NCI-H2029 treated with DMSO at 0.1 percent for 48 hours (cell line): ENCODE measurements at regions not wholly inside any gene's neighbourhood (a gene's known extent, or its start where the extent isn't known, plus 50 kb on each side); places are given as distances from the start of the nearest gene placed in this dataset.

Experiments used
- DNase-seq: peaks from one replicate; lab custom pipeline; 2025; lab: John Stamatoyannopoulos, UW

GRCh38 chr10:91036807-91037411 lies 116.0 kb upstream of the ANKRD1 start:
- DNase-seq: no peak

GRCh38 chr10:91038971-91039370 lies 118.1 kb upstream of the ANKRD1 start:
- DNase-seq: no peak

- DNase-seq: no peak
Measured at GRCh38 chr10:91040343-91040742, 119.5 kb upstream of the ANKRD1 start.

- DNase-seq: no peak
Measured at GRCh38 chr10:91042069-91042468, 121.2 kb upstream of the ANKRD1 start.

GRCh38 chr10:91043173-91043910 lies 122.5 kb upstream of the ANKRD1 start:
- DNase-seq: no peak

GRCh38 chr10:91046869-91047268 lies 126.0 kb upstream of the ANKRD1 start:
- DNase-seq: no peak

GRCh38 chr10:91048380-91048779 lies 127.5 kb upstream of the ANKRD1 start:
- DNase-seq: no peak

- DNase-seq: no peak
Measured at GRCh38 chr10:91049296-91049987, 128.6 kb upstream of the ANKRD1 start.

- no peak for DNase-seq
Measured at GRCh38 chr10:91049988-91050360, 129.1 kb upstream of the ANKRD1 start.

GRCh38 chr10:91050371-91051034 lies 129.6 kb upstream of the ANKRD1 start:
- DNase-seq: no peak

GRCh38 chr10:91051829-91052228 lies 130.9 kb upstream of the ANKRD1 start:
- DNase-seq: no peak

- no peak for DNase-seq
Measured at GRCh38 chr10:91054325-91054724, 133.4 kb upstream of the ANKRD1 start.

GRCh38 chr10:91061187-91061586 lies 140.3 kb upstream of the ANKRD1 start:
- no peak for DNase-seq

- no peak for DNase-seq
Measured at GRCh38 chr10:91061608-91062007, 140.7 kb upstream of the ANKRD1 start.

GRCh38 chr10:91062091-91062490 lies 141.2 kb upstream of the ANKRD1 start:
- no peak for DNase-seq

GRCh38 chr10:91071786-91072185 lies 148.7 kb upstream of the PCGF5 start:
- no peak for DNase-seq

GRCh38 chr10:91073286-91073979 lies 147.0 kb upstream of the PCGF5 start:
- DNase-seq: no peak

- DNase-seq: no peak
Measured at GRCh38 chr10:91076991-91077548, 143.4 kb upstream of the PCGF5 start.

- DNase-seq: no peak
Measured at GRCh38 chr10:91077549-91078071, 142.9 kb upstream of the PCGF5 start.

GRCh38 chr10:91080776-91081175 lies 139.7 kb upstream of the PCGF5 start:
- no peak for DNase-seq

- DNase-seq: no peak
Measured at GRCh38 chr10:91082447-91082846, 138.0 kb upstream of the PCGF5 start.
